Hepatocyte (in vitro differentiated cells): ENCODE measurements at regions not wholly inside any gene's neighbourhood (a gene's known extent, or its start where the extent isn't known, plus 50 kb on each side); places are given as distances from the start of the nearest gene placed in this dataset.

ENCODE experiments used
- EZH2 ChIP-seq: fragments of 200-600 bp; sonication (generic); IDR thresholded peaks from 2 replicates; pipeline ENCODE4 v1.6.1; 2016; ENCODE audit warnings: antibody characterized with exemption, mild to moderate bottlenecking, borderline replicate concordance
- EZH2phosphoT487 ChIP-seq: fragments of 200-600 bp; sonication (generic); IDR thresholded peaks from one replicate; pipeline ENCODE4 v1.6.1; 2018; ENCODE audit warnings: antibody characterized with exemption, mild to moderate bottlenecking, low read depth, moderate library complexity; ENCODE audit not compliant: unreplicated experiment, severe bottlenecking
- TF ChIP-seq, protein P1 (sequence below): fragments of 200-600 bp; sonication (generic); IDR thresholded peaks from 2 replicates; pipeline ENCODE4 v1.5.1; 2016; ENCODE audit warnings: antibody characterized with exemption, mild to moderate bottlenecking; ENCODE audit not compliant: poor library complexity

DNA sequence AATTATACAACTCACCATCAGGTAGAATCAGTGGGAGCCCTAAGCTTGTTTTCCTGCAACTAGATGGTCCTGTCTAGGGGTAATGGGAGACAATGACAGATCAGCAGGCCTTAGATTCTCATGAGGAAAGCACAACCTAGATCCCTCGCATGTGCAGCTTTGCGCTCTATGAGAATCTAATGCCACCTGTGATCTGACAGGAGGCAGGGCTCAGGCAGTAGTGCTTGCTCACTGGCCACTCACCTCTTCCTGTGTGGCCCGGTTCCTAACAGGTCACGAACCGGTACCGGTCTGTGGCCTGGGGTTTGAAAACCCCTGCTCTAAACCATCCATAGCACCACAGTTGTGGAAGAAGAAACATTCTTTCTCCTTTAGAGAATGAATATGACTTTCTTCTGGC is 242.8 kb upstream of the CXCR4 start:
- TF ChIP-seq, protein P1, sequence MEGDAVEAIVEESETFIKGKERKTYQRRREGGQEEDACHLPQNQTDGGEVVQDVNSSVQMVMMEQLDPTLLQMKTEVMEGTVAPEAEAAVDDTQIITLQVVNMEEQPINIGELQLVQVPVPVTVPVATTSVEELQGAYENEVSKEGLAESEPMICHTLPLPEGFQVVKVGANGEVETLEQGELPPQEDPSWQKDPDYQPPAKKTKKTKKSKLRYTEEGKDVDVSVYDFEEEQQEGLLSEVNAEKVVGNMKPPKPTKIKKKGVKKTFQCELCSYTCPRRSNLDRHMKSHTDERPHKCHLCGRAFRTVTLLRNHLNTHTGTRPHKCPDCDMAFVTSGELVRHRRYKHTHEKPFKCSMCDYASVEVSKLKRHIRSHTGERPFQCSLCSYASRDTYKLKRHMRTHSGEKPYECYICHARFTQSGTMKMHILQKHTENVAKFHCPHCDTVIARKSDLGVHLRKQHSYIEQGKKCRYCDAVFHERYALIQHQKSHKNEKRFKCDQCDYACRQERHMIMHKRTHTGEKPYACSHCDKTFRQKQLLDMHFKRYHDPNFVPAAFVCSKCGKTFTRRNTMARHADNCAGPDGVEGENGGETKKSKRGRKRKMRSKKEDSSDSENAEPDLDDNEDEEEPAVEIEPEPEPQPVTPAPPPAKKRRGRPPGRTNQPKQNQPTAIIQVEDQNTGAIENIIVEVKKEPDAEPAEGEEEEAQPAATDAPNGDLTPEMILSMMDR = no peak
- TF ChIP-seq EZH2phosphoT487 (no peak), EZH2 (no peak)
